AG09319 (cell line): ENCODE measurements at regions not wholly inside any gene's neighbourhood (a gene's known extent, or its start where the extent isn't known, plus 50 kb on each side); places are given as distances from the start of the nearest gene placed in this dataset.

Experiments used
- DNase-seq: peaks from one replicate; pipeline ENCODE4 v3.0.0-alpha.2; 2010; ENCODE audit warnings: low read depth; ENCODE audit errors: extremely low read depth
- CTCF ChIP-seq: IDR thresholded peaks from 2 replicates; pipeline ENCODE4 v1.5.1; 2011; ENCODE audit warnings: low read depth, mild to moderate bottlenecking, inconsistent platforms, low read length, moderate library complexity

- peak; percentile 71 for TF ChIP-seq CTCF
- DNase-seq, result peak; percentile 84
Observed at GRCh38 chr5:69042915-69043654, 50.7 kb upstream of the SLC30A5 start.

- no peak for DNase-seq
- TF ChIP-seq CTCF, result no peak
Observed at GRCh38 chr5:69043655-69043996, 50.2 kb upstream of the SLC30A5 start.
